ACHN (cell line): ENCODE measurements at regions not wholly inside any gene's neighbourhood (a gene's known extent, or its start where the extent isn't known, plus 50 kb on each side); places are given as distances from the start of the nearest gene placed in this dataset.
"Not testable (repeated sequence)": the region's sequence is repeated elsewhere in the genome, so short reads cannot be mapped to it uniquely, and the experiment has no call there.

Source experiments
- DNase-seq: peaks from one replicate; pipeline ENCODE4 v3.0.0-alpha.2; 2015
- in situ Hi-C: cut with HindIII; loops from 2 replicates; pipeline ENCODE4 v1.10.0; 2017; ENCODE audit warnings: low sequenced_read_pairs, low pct_ligation_motif_present, low pct_unique_long_range_greater_than_20kb

GRCh38 chr5:25970906-25971489 is 1067.4 kb downstream of the CDH9 start:
- DNase-seq: no peak
- in situ Hi-C loops: no loop called here

- DNase-seq, in situ Hi-C loops: not testable (repeated sequence)
Measured at GRCh38 chr5:25969042-25969441, 1069.3 kb downstream of the CDH9 start.

- DNase-seq: no peak
- in situ Hi-C loops: no loop called here
Measured at GRCh38 chr5:25964009-25964372, 1074.4 kb downstream of the CDH9 start.

GRCh38 chr5:25963251-25964008 is 1075.0 kb downstream of the CDH9 start:
- no peak for DNase-seq
- in situ Hi-C loops: no loop called here

- no peak for DNase-seq
- in situ Hi-C loops: no loop called here
Measured at GRCh38 chr5:25955337-25955736, 1083.0 kb downstream of the CDH9 start.

- in situ Hi-C loops: no loop called here
- no peak for DNase-seq
Measured at GRCh38 chr5:25950681-25951080, 1087.7 kb downstream of the CDH9 start.

- DNase-seq: no peak
- in situ Hi-C loops: no loop called here
Measured at GRCh38 chr5:25948278-25948677, 1090.1 kb downstream of the CDH9 start.

GRCh38 chr5:25944786-25945185 is 1093.6 kb downstream of the CDH9 start:
- in situ Hi-C loops: no loop called here
- DNase-seq: no peak

- in situ Hi-C loops: no loop called here
- DNase-seq: no peak
Measured at GRCh38 chr5:25909163-25909562, 1129.2 kb downstream of the CDH9 start.

GRCh38 chr5:25905646-25906045 is 1132.7 kb downstream of the CDH9 start:
- no peak for DNase-seq
- in situ Hi-C loops: no loop called here

- in situ Hi-C loops: no loop called here
- no peak for DNase-seq
Measured at GRCh38 chr5:25892211-25892610, 1146.2 kb downstream of the CDH9 start.

GRCh38 chr5:25891691-25892090 is 1146.7 kb downstream of the CDH9 start:
- in situ Hi-C loops: no loop called here
- no peak for DNase-seq

GRCh38 chr5:25881318-25882036 is 1156.9 kb downstream of the CDH9 start:
- in situ Hi-C loops: no loop called here
- no peak for DNase-seq

- DNase-seq: no peak
- in situ Hi-C loops: no loop called here
Measured at GRCh38 chr5:25863811-25864210, 1174.6 kb downstream of the CDH9 start.

- peak; percentile 6 for DNase-seq
- in situ Hi-C loops: no loop called here
Measured at GRCh38 chr5:25862276-25862675, 1176.1 kb downstream of the CDH9 start.

- in situ Hi-C loops: no loop called here
- no peak for DNase-seq
Measured at GRCh38 chr5:25858019-25858418, 1180.4 kb downstream of the CDH9 start.

GRCh38 chr5:25851301-25851700 is 1187.1 kb downstream of the CDH9 start:
- in situ Hi-C loops: no loop called here
- no peak for DNase-seq

GRCh38 chr5:25850581-25850980 is 1187.8 kb downstream of the CDH9 start:
- in situ Hi-C loops: no loop called here
- DNase-seq: peak; percentile 12

GRCh38 chr5:25849270-25849669 is 1189.1 kb downstream of the CDH9 start:
- in situ Hi-C loops: no loop called here
- no peak for DNase-seq
